Neural cell (in vitro differentiated cells): ENCODE measurements at regions not wholly inside any gene's neighbourhood (a gene's known extent, or its start where the extent isn't known, plus 50 kb on each side); places are given as distances from the start of the nearest gene placed in this dataset.

Source experiments
- H2AFZ ChIP-seq: fragments of 200-600, 300-800 bp; sonication (generic), shearing (Covaris generic); 2 replicates; pipeline ENCODE4 v1.6.0; 2014; ENCODE audit warnings: low read depth, mild to moderate bottlenecking, antibody characterized with exemption, low read length, moderate library complexity
- H3F3A ChIP-seq: fragments of 200-600 bp; shearing (Covaris generic); 2 replicates; pipeline ENCODE4 v1.6.1; 2016; ENCODE audit warnings: mild to moderate bottlenecking, moderate library complexity, mixed read lengths, antibody characterized with exemption, low read length; ENCODE audit not compliant: insufficient read depth, poor library complexity, severe bottlenecking
- H3K27ac ChIP-seq: fragments of 200-600, 300-800 bp; sonication (generic), shearing (Covaris generic); 2 replicates; pipeline ENCODE4 v1.5.1; 2014; ENCODE audit warnings: mild to moderate bottlenecking, low read length, moderate library complexity
- H3K27me3 ChIP-seq: fragments of 300-800, 200-600 bp; sonication (generic), shearing (Covaris generic); 2 replicates; pipeline ENCODE4 v1.6.0; 2014; ENCODE audit warnings: mild to moderate bottlenecking, low read depth, low read length, moderate library complexity; ENCODE audit not compliant: insufficient read depth
- H3K36me3 ChIP-seq: fragments of 300-800, 200-600 bp; sonication (generic), shearing (Covaris generic); 2 replicates; pipeline ENCODE4 v1.5.1; 2014; ENCODE audit warnings: mild to moderate bottlenecking, antibody characterized with exemption, low read length, moderate library complexity; ENCODE audit not compliant: insufficient read depth
- H3K4me2 ChIP-seq: fragments of 300-800, 200-600 bp; sonication (generic), shearing (Covaris generic); 2 replicates; pipeline ENCODE4 v1.6.0; 2014; ENCODE audit warnings: mild to moderate bottlenecking, low read length
- H3K4me3 ChIP-seq: fragments of 300-800, 200-600 bp; sonication (generic), shearing (Covaris generic); 2 replicates; pipeline ENCODE4 v1.5.1; 2014; ENCODE audit warnings: mild to moderate bottlenecking, low read length, moderate library complexity
- H3K79me2 ChIP-seq: fragments of 200-600 bp; shearing (Covaris generic); replicated peaks from 2 replicates; pipeline ENCODE4 v1.6.0; 2014; ENCODE audit warnings: mild to moderate bottlenecking, low read length, moderate library complexity; ENCODE audit not compliant: insufficient read depth
- H3K9ac ChIP-seq: fragments of 300-800, 200-600 bp; sonication (generic), shearing (Covaris generic); 2 replicates; pipeline ENCODE4 v1.6.1; 2016; ENCODE audit warnings: mild to moderate bottlenecking, low read length, mixed read lengths
- H3K9me2 ChIP-seq: fragments of 200-600 bp; shearing (Covaris generic); 2 replicates; pipeline ENCODE4 v1.6.1; 2016; ENCODE audit warnings: mild to moderate bottlenecking, low read length, mixed read lengths; ENCODE audit not compliant: insufficient read depth
- H3K9me3 ChIP-seq: fragments of 200-600, 300-800 bp; sonication (generic), shearing (Covaris generic); 2 replicates; pipeline ENCODE4 v1.6.1; 2016; ENCODE audit warnings: mild to moderate bottlenecking, mixed run types, low read length, moderate library complexity, mixed read lengths
- H4K20me1 ChIP-seq: fragments of 200-600 bp; shearing (Covaris generic); 2 replicates; pipeline ENCODE4 v1.6.1; 2016; ENCODE audit warnings: mild to moderate bottlenecking, mixed run types; ENCODE audit not compliant: insufficient read depth
- EP300 ChIP-seq: fragments of 450-650 bp; conservative IDR thresholded peaks from 2 replicates; pipeline ENCODE4 v1.6.1; 2014; ENCODE audit warnings: antibody characterized with exemption, mild to moderate bottlenecking, moderate library complexity; ENCODE audit not compliant: poor library complexity, severe bottlenecking
- EZH2 ChIP-seq: fragments of 200-600, 300-800 bp; shearing (Covaris generic), sonication (generic); IDR thresholded peaks from 2 replicates; pipeline ENCODE4 v1.6.1; 2014; ENCODE audit warnings: antibody characterized with exemption, low read length, borderline replicate concordance, mild to moderate bottlenecking; ENCODE audit not compliant: insufficient read depth, poor library complexity, severe bottlenecking
- MXI1 ChIP-seq: fragments of 450-650 bp; conservative IDR thresholded peaks from 2 replicates; pipeline ENCODE4 v1.6.1; 2014; ENCODE audit warnings: antibody characterized with exemption, mild to moderate bottlenecking; ENCODE audit not compliant: poor library complexity, severe bottlenecking
- POLR2AphosphoS5 ChIP-seq: IDR thresholded peaks from 2 replicates; pipeline ENCODE4 v1.6.1; 2012
- RAD21 ChIP-seq: fragments of 450-650 bp; conservative IDR thresholded peaks from 2 replicates; pipeline ENCODE4 v1.6.1; 2014; ENCODE audit warnings: antibody characterized with exemption, mild to moderate bottlenecking, moderate library complexity
- SMC3 ChIP-seq: fragments of 450-650 bp; conservative IDR thresholded peaks from 2 replicates; pipeline ENCODE4 v1.6.1; 2014; ENCODE audit warnings: antibody characterized with exemption, mild to moderate bottlenecking, moderate library complexity; ENCODE audit not compliant: poor library complexity
- TAF1 ChIP-seq: IDR thresholded peaks from 2 replicates; pipeline ENCODE4 v1.6.1; 2012; ENCODE audit warnings: low read depth
- TF ChIP-seq, protein P1 (sequence below): fragments of 450-650 bp; IDR thresholded peaks from 2 replicates; pipeline ENCODE4 v1.5.1; 2014; ENCODE audit warnings: antibody characterized with exemption, mild to moderate bottlenecking, moderate library complexity; ENCODE audit not compliant: poor library complexity, severe bottlenecking
- TF ChIP-seq, protein P2 (sequence below): IDR thresholded peaks from 2 replicates; pipeline ENCODE4 v1.6.1; 2012; ENCODE audit warnings: borderline replicate concordance

GRCh38 chr10:106493226-106493625, 671.3 kb downstream of the SORCS1 start:
- no peak overlapping the region for H3K27ac ChIP-seq
- no peaks in the 10 kb centered on the region for H3K9me3 ChIP-seq
- H3K36me3 ChIP-seq: no peaks in the 10 kb centered on the region
- H4K20me1 ChIP-seq: no peaks in the 10 kb centered on the region
- H3K9ac ChIP-seq: no peak overlapping the region
- H3F3A ChIP-seq: no peaks in the 10 kb centered on the region
- H3K27me3 ChIP-seq: no peaks in the 10 kb centered on the region
- H3K4me2 ChIP-seq: no peak overlapping the region
- no peak for TF ChIP-seq MXI1
- no peak overlapping the region for H2AFZ ChIP-seq
- no peaks in the 10 kb centered on the region for H3K9me2 ChIP-seq
- H3K79me2 ChIP-seq: no peaks in the 10 kb centered on the region
- H3K4me3 ChIP-seq: no peak overlapping the region

DNA sequence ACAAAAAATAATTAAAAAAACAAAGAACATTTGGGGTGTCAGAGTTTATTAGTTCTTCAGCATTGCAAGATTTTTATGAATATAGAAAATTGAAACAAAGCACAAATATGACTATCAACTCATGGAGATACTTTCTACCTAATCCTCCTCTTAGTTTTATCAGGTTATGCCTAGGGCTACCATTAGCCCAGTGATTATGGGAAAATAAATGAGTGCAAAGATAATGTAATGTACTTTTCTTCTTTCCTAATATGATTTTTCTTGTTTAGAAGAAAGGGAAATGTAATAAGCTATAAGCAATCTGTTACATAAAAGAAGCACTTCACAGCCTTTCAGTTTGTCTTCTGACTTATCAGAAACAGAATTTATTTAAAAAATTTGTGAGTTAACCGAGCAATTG, 676.8 kb downstream of the SORCS1 start:
- H2AFZ ChIP-seq: no peak overlapping the region
- no peaks in the 10 kb centered on the region for H3K9me2 ChIP-seq
- H3K27me3 ChIP-seq: no peaks in the 10 kb centered on the region
- H3K36me3 ChIP-seq: no peaks in the 10 kb centered on the region
- no peaks in the 10 kb centered on the region for H3K9me3 ChIP-seq
- H3K4me2 ChIP-seq: no peak overlapping the region
- H3K79me2 ChIP-seq: no peaks in the 10 kb centered on the region
- no peaks in the 10 kb centered on the region for H3F3A ChIP-seq
- no peak overlapping the region for H3K4me3 ChIP-seq
- H4K20me1 ChIP-seq: no peaks in the 10 kb centered on the region
- no peak overlapping the region for H3K9ac ChIP-seq
- no peak overlapping the region for H3K27ac ChIP-seq
- TF ChIP-seq POLR2AphosphoS5: no peak
- no peak for TF ChIP-seq SMC3
- no peak for TF ChIP-seq MXI1

DNA sequence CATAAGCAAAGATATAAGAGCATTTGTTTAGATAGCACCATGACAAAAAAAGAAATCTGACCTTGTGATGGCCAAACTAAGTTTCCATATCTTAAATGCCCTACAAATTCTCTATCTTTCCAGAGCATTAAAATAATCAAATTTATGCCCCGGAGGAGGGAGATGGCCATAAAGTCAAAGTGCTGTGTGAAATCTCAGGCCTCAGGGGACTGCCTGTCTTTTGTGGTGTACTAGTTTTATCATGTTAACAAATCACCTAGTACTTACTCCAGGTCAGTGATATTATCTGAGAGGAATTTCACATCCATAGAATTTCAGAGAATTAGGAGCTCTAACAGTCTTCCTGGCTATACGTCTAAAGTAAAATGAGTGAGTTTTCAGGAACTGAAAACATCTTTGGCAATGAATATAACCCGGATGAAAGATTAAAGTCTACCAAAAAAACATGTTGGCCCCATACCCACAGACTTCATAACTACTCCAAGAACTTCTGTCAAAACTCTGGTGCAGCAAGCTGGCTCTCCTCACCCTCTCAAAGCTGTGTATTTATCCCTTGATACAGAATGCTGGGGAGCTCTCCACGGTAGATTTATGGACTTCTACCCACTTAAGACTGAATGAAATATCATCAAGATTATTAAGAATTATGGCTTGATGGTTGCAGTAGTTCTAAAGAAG, 682.8 kb downstream of the SORCS1 start:
- H3K9me2 ChIP-seq: no peaks in the 10 kb centered on the region
- no peak overlapping the region for H3K4me2 ChIP-seq
- no peaks in the 10 kb centered on the region for H3K9me3 ChIP-seq
- H3K36me3 ChIP-seq: no peaks in the 10 kb centered on the region
- H3K79me2 ChIP-seq: no peaks in the 10 kb centered on the region
- H3F3A ChIP-seq: no peaks in the 10 kb centered on the region
- no peak overlapping the region for H3K4me3 ChIP-seq
- no peak for TF ChIP-seq EP300
- no peak for TF ChIP-seq RAD21
- no peak for TF ChIP-seq EZH2
- TF ChIP-seq MXI1: no peak
- no peak for TF ChIP-seq POLR2AphosphoS5
- H2AFZ ChIP-seq: no peak overlapping the region
- H4K20me1 ChIP-seq: no peaks in the 10 kb centered on the region
- no peak overlapping the region for H3K9ac ChIP-seq
- no peaks in the 10 kb centered on the region for H3K27me3 ChIP-seq
- H3K27ac ChIP-seq: no peak overlapping the region

GRCh38 chr10:106479636-106480035, 684.9 kb downstream of the SORCS1 start:
- Histone ChIP-seq H3K27ac (no peak overlapping the region), H3K79me2 (no peaks in the 10 kb centered on the region), H3K4me2 (no peak overlapping the region), H3F3A (no peaks in the 10 kb centered on the region), H3K9ac (no peak overlapping the region), H3K36me3 (no peaks in the 10 kb centered on the region), H3K9me3 (no peaks in the 10 kb centered on the region), H3K9me2 (no peaks in the 10 kb centered on the region), H3K4me3 (no peak overlapping the region), H3K27me3 (no peaks in the 10 kb centered on the region), H2AFZ (no peak overlapping the region), H4K20me1 (no peaks in the 10 kb centered on the region)
- TF ChIP-seq, protein P1, sequence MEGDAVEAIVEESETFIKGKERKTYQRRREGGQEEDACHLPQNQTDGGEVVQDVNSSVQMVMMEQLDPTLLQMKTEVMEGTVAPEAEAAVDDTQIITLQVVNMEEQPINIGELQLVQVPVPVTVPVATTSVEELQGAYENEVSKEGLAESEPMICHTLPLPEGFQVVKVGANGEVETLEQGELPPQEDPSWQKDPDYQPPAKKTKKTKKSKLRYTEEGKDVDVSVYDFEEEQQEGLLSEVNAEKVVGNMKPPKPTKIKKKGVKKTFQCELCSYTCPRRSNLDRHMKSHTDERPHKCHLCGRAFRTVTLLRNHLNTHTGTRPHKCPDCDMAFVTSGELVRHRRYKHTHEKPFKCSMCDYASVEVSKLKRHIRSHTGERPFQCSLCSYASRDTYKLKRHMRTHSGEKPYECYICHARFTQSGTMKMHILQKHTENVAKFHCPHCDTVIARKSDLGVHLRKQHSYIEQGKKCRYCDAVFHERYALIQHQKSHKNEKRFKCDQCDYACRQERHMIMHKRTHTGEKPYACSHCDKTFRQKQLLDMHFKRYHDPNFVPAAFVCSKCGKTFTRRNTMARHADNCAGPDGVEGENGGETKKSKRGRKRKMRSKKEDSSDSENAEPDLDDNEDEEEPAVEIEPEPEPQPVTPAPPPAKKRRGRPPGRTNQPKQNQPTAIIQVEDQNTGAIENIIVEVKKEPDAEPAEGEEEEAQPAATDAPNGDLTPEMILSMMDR: no peak
- TF ChIP-seq, protein P2, sequence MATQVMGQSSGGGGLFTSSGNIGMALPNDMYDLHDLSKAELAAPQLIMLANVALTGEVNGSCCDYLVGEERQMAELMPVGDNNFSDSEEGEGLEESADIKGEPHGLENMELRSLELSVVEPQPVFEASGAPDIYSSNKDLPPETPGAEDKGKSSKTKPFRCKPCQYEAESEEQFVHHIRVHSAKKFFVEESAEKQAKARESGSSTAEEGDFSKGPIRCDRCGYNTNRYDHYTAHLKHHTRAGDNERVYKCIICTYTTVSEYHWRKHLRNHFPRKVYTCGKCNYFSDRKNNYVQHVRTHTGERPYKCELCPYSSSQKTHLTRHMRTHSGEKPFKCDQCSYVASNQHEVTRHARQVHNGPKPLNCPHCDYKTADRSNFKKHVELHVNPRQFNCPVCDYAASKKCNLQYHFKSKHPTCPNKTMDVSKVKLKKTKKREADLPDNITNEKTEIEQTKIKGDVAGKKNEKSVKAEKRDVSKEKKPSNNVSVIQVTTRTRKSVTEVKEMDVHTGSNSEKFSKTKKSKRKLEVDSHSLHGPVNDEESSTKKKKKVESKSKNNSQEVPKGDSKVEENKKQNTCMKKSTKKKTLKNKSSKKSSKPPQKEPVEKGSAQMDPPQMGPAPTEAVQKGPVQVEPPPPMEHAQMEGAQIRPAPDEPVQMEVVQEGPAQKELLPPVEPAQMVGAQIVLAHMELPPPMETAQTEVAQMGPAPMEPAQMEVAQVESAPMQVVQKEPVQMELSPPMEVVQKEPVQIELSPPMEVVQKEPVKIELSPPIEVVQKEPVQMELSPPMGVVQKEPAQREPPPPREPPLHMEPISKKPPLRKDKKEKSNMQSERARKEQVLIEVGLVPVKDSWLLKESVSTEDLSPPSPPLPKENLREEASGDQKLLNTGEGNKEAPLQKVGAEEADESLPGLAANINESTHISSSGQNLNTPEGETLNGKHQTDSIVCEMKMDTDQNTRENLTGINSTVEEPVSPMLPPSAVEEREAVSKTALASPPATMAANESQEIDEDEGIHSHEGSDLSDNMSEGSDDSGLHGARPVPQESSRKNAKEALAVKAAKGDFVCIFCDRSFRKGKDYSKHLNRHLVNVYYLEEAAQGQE: no peak
- TF ChIP-seq SMC3 (no peak), RAD21 (no peak), MXI1 (no peak), EZH2 (no peak), POLR2AphosphoS5 (no peak), TAF1 (no peak), EP300 (no peak)
